SH-SY5Y (cell line): ENCODE measurements at regions not wholly inside any gene's neighbourhood (a gene's known extent, or its start where the extent isn't known, plus 50 kb on each side); places are given as distances from the start of the nearest gene placed in this dataset.

Experiments
- GATA2 ChIP-seq: IDR thresholded peaks from 2 replicates; pipeline ENCODE4 v1.6.1; 2011; ENCODE audit warnings: mild to moderate bottlenecking, low read depth, low read length
- GATA3 ChIP-seq: IDR thresholded peaks from 2 replicates; pipeline ENCODE4 v1.6.1; 2011; ENCODE audit warnings: low read depth, mild to moderate bottlenecking, low read length, moderate library complexity

DNA sequence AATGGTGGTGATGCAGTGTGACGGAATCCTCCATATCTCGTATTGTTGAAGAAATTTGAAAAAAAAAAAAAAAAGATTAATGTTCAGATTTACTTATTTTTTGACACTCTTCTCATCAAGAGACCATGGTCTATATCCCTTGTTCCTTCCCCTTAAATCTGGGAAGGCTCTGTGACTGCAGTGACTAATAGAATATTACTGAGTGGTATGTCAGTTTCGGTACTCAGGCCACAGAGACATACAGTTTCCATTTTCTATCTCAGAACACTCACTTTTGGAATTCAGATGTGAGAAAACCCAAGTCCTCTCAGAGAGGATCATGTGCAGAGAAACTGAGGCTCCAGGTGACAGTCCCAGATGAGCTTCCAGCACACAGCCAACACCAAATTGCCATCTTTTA lies 1193.5 kb downstream of the DTWD2 start:
- TF ChIP-seq GATA2 (no peak), GATA3 (no peak)
